ENCODE measurements at regions not wholly inside any gene's neighbourhood (a gene's known extent, or its start where the extent isn't known, plus 50 kb on each side); places are given as distances from the start of the nearest gene placed in this dataset.
"Not testable (repeated sequence)": the region's sequence is repeated elsewhere in the genome, so short reads cannot be mapped to it uniquely, and the experiment has no call there.

- peaks cover 12% of the 10 kb centered on the region for H3K9me3 Mint-ChIP-seq
- ATAC-seq: no peak
- no peak for DNase-seq (ENCODE audit: low spot score)
- no peak overlapping the region for H3K27ac Mint-ChIP-seq
- peaks cover 6% of the 10 kb centered on the region for H3K36me3 Mint-ChIP-seq
- H3K27me3 Mint-ChIP-seq: no peaks in the 10 kb centered on the region
- no peaks in the 10 kb centered on the region for H3K4me1 Mint-ChIP-seq (ENCODE audit: low read depth in 2 of 2)
- H3K4me3 Mint-ChIP-seq: no peak overlapping the region
These were observed 152.4 kb upstream of the HSF2 start for GRCh38 chr6:122246906-122247658.

DNA sequence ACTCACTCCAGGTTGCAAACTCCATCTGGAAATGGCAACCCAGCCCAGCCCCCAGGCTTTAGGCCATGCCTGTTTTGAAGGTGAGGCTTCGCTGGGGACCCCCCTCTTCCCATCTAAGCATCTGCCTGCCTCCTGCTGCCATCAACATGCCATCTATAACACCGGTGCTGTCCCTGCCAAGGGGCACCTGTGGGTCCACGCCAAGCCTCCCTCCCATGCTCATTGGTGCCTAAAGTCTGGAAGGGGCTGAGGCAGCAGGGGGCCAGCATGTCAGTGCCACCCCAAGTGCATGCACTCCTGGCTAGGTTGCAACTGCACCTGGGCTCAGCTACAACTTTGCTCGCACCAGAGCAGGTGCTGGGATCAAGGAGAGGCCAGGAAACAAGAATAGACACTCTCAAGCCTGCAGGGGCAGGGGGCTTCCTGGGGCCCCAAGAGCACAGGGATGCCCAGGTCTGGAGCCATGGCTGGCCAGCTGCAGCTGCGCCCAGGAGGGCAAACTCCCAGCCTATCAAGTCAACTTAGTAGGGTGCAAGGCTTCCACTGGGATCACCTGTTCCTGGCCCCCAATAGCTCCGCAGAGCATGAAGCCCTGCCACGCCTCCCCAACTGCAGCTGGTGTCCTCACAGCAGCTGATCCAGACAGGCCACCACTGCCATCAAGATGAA lies 151.3 kb upstream of the HSF2 start:
- ATAC-seq (no peak), DNase-seq (ENCODE audit: low spot score) (no peak)
- Mint-ChIP-seq H3K27me3 (no peaks in the 10 kb centered on the region), H3K27ac (no peak overlapping the region), H3K4me1 (ENCODE audit: low read depth in 2 of 2) (no peaks in the 10 kb centered on the region), H3K4me3 (no peak overlapping the region), H3K9me3 (peaks cover 12% of the 10 kb centered on the region), H3K36me3 (peaks cover 6% of the 10 kb centered on the region)

- Mint-ChIP-seq H3K4me1 (ENCODE audit: low read depth in 2 of 2) (no peaks in the 10 kb centered on the region), H3K27ac (no peak overlapping the region), H3K36me3 (no peaks in the 10 kb centered on the region), H3K4me3 (no peak overlapping the region), H3K9me3 (peaks cover 9% of the 10 kb centered on the region), H3K27me3 (no peaks in the 10 kb centered on the region)
- DNase-seq (ENCODE audit: low spot score): no peak
- no peak for ATAC-seq
These were observed 150.6 kb upstream of the HSF2 start for GRCh38 chr6:122248844-122249243.

DNA sequence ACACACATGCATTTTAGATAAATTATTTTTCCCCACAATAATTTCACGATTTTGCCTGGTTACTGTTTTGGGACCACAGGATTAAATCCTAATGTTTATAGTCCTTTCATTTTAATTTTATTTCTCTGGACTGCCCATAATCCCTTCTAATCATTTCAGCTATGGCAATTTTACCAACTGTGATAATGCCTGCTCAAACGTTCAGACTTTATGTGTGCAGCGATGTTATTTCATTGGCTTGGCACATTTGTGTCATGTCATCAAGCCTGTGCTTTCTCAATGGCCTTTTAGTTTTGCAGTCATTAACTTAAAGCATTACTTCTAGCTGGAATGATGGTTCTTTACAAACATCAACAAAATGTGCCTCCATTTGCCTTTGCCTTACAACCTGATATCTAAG lies 140.6 kb upstream of the HSF2 start:
- DNase-seq (ENCODE audit: low spot score): no peak
- H3K9me3 Mint-ChIP-seq: peaks cover 6% of the 10 kb centered on the region
- H3K27ac Mint-ChIP-seq: no peak overlapping the region
- no peak for ATAC-seq
- peaks cover 5% of the 10 kb centered on the region for H3K36me3 Mint-ChIP-seq
- H3K4me3 Mint-ChIP-seq: no peak overlapping the region
- H3K27me3 Mint-ChIP-seq: no peaks in the 10 kb centered on the region
- no peaks in the 10 kb centered on the region for H3K4me1 Mint-ChIP-seq (ENCODE audit: low read depth in 2 of 2)

DNA sequence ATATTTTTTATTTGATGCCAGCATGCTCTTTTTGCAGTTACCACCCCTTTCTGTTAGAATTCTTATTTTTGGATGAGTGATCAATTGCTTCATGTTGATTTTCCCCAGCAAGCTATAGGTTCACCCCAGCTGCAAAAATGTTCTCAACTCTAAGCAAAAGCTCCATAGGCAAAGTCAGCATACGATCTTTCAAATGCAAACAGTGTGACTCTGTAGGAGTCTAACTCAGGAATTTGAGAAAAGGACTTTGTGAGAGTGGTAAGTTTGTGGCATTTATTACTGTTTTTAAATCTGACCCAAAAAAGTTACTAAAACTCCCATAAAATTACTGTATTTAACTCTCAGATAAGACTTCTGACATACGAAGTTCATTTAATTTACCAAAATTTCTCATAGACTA lies 134.9 kb upstream of the HSF2 start:
- H3K9me3 Mint-ChIP-seq: peaks cover 9% of the 10 kb centered on the region

GRCh38 chr6:122265755-122266154 lies 133.7 kb upstream of the HSF2 start:
- DNase-seq (ENCODE audit: low spot score) (no peak), ATAC-seq (no peak)
- H3K4me3 Mint-ChIP-seq: no peak overlapping the region
- no peaks in the 10 kb centered on the region for H3K27me3 Mint-ChIP-seq
- H3K36me3 Mint-ChIP-seq: no peaks in the 10 kb centered on the region
- H3K4me1 Mint-ChIP-seq (ENCODE audit: low read depth in 2 of 2): no peaks in the 10 kb centered on the region
- H3K27ac Mint-ChIP-seq: no peak overlapping the region
- H3K9me3 Mint-ChIP-seq: peaks cover 9% of the 10 kb centered on the region

More for the DNA sequence above, 134.9 kb upstream of the HSF2 start:
- no peak for ATAC-seq
- no peak overlapping the region for H3K4me3 Mint-ChIP-seq
- no peak for DNase-seq (ENCODE audit: low spot score)
- H3K27me3 Mint-ChIP-seq: no peaks in the 10 kb centered on the region
- no peaks in the 10 kb centered on the region for H3K4me1 Mint-ChIP-seq (ENCODE audit: low read depth in 2 of 2)
- no peak overlapping the region for H3K27ac Mint-ChIP-seq
- H3K36me3 Mint-ChIP-seq: no peaks in the 10 kb centered on the region

DNA sequence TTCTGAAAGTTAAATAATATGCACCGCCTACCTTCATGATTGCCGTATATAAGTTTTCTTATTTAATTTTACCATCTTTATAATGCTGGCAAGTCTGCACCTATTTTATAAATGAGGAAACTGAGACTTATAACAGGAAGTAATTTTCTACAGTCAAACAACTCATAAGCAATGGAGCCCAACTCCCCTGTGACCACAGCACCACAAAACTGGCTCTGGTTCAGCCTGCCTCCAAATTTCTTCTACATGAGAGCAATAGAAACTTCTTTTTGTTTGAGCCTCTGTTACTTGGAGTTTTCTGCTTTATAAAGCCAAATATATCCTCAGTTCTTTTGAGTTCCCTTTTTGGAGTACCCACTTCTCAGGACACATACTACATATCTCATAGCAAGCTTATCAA lies 131.1 kb upstream of the HSF2 start:
- Mint-ChIP-seq H3K4me3 (no peak overlapping the region), H3K27me3 (no peaks in the 10 kb centered on the region), H3K36me3 (no peaks in the 10 kb centered on the region), H3K4me1 (ENCODE audit: low read depth in 2 of 2) (no peaks in the 10 kb centered on the region), H3K9me3 (peaks cover 10% of the 10 kb centered on the region), H3K27ac (no peak overlapping the region)
- no peak for DNase-seq (ENCODE audit: low spot score)
- no peak for ATAC-seq

DNA sequence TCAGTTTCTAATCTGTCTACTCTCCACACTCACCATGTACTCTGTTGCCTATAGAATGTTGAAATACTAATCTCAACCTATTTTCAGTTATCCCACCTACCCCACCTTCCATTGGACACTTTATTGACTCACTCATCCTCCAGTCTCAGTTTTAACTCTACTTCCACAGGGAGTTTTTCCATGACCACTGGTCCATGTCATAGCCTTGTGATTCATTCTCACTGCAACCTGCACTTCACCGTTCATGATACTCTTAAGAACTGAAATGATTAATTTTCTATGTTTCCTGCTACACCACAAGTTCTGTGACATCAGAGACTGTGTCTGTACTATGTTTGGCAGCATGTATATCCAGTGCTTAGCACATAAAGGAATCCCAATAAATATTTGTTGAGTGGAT lies 122.8 kb upstream of the HSF2 start:
- H3K27ac Mint-ChIP-seq: no peak overlapping the region
- no peaks in the 10 kb centered on the region for H3K4me1 Mint-ChIP-seq (ENCODE audit: low read depth in 2 of 2)
- H3K36me3 Mint-ChIP-seq: no peaks in the 10 kb centered on the region
- no peak overlapping the region for H3K4me3 Mint-ChIP-seq
- no peak for ATAC-seq
- no peaks in the 10 kb centered on the region for H3K27me3 Mint-ChIP-seq
- H3K9me3 Mint-ChIP-seq: peaks cover 14% of the 10 kb centered on the region
- DNase-seq (ENCODE audit: low spot score): no peak

- not testable (repeated sequence) for H3K4me3 Mint-ChIP-seq; H3K27me3 Mint-ChIP-seq; H3K9me3 Mint-ChIP-seq; ATAC-seq; H3K27ac Mint-ChIP-seq; H3K36me3 Mint-ChIP-seq; H3K4me1 Mint-ChIP-seq (ENCODE audit: low read depth in 2 of 2); DNase-seq (ENCODE audit: low spot score)
These were observed 119.1 kb upstream of the HSF2 start for GRCh38 chr6:122280105-122281021.

DNA sequence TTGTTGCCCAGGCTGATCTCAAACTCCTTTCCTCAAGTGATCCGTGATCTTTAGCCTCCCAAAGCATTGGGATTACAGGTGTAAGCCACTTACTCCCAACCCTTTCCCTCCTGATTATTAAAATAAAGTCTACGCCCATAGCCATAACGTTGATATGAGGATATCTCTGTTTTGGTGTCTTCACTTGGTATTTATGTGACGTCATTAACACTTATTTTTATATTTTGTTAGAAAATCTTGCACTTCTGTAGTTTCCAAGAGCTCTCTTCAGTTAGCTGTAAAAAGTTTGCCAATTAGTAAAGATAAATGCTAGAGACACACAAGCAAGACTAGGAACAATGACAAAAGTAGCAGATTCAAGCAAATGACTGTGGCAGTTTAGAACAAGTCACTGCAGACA lies 115.6 kb upstream of the HSF2 start:
- H3K9me3 Mint-ChIP-seq: no peaks in the 10 kb centered on the region
- ATAC-seq (no peak), DNase-seq (ENCODE audit: low spot score) (no peak)
- H3K4me1 Mint-ChIP-seq (ENCODE audit: low read depth in 2 of 2): no peaks in the 10 kb centered on the region
- H3K27me3 Mint-ChIP-seq: no peaks in the 10 kb centered on the region
- no peaks in the 10 kb centered on the region for H3K36me3 Mint-ChIP-seq
- no peak overlapping the region for H3K27ac Mint-ChIP-seq
- no peak overlapping the region for H3K4me3 Mint-ChIP-seq

- Mint-ChIP-seq H3K9me3 (no peaks in the 10 kb centered on the region), H3K27ac (no peak overlapping the region), H3K27me3 (no peaks in the 10 kb centered on the region), H3K4me3 (no peak overlapping the region), H3K36me3 (no peaks in the 10 kb centered on the region), H3K4me1 (ENCODE audit: low read depth in 2 of 2) (no peaks in the 10 kb centered on the region)
- no peak for DNase-seq (ENCODE audit: low spot score)
- ATAC-seq: no peak
These were observed 114.6 kb upstream of the HSF2 start for GRCh38 chr6:122284848-122285247.

- H3K36me3 Mint-ChIP-seq: no peaks in the 10 kb centered on the region
- ATAC-seq: no peak
- H3K27ac Mint-ChIP-seq: no peak overlapping the region
These were observed 114.0 kb upstream of the HSF2 start for GRCh38 chr6:122285292-122285913.

GRCh38 chr6:122286512-122286911 lies 112.9 kb upstream of the HSF2 start:
- Mint-ChIP-seq H3K9me3 (no peaks in the 10 kb centered on the region), H3K27me3 (no peaks in the 10 kb centered on the region), H3K27ac (no peak overlapping the region), H3K4me3 (no peak overlapping the region), H3K36me3 (no peaks in the 10 kb centered on the region), H3K4me1 (ENCODE audit: low read depth in 2 of 2) (no peaks in the 10 kb centered on the region)
- DNase-seq (ENCODE audit: low spot score) (no peak), ATAC-seq (no peak)

More at GRCh38 chr6:122285292-122285913, 114.0 kb upstream of the HSF2 start:
- no peaks in the 10 kb centered on the region for H3K4me1 Mint-ChIP-seq (ENCODE audit: low read depth in 2 of 2)
- no peak for DNase-seq (ENCODE audit: low spot score)
- H3K4me3 Mint-ChIP-seq: no peak overlapping the region
- H3K27me3 Mint-ChIP-seq: no peaks in the 10 kb centered on the region
- H3K9me3 Mint-ChIP-seq: no peaks in the 10 kb centered on the region

All from natural killer cell treated with Interleukin-12 subunit alpha and Interleukin-12 subunit beta and Interleukin-15 and Interleukin-18, amount 100 ng/mL, for 72 hours (primary cell).